ENCODE measurements at regions not wholly inside any gene's neighbourhood (a gene's known extent, or its start where the extent isn't known, plus 50 kb on each side); places are given as distances from the start of the nearest gene placed in this dataset.

- TF ChIP-seq, protein P1, sequence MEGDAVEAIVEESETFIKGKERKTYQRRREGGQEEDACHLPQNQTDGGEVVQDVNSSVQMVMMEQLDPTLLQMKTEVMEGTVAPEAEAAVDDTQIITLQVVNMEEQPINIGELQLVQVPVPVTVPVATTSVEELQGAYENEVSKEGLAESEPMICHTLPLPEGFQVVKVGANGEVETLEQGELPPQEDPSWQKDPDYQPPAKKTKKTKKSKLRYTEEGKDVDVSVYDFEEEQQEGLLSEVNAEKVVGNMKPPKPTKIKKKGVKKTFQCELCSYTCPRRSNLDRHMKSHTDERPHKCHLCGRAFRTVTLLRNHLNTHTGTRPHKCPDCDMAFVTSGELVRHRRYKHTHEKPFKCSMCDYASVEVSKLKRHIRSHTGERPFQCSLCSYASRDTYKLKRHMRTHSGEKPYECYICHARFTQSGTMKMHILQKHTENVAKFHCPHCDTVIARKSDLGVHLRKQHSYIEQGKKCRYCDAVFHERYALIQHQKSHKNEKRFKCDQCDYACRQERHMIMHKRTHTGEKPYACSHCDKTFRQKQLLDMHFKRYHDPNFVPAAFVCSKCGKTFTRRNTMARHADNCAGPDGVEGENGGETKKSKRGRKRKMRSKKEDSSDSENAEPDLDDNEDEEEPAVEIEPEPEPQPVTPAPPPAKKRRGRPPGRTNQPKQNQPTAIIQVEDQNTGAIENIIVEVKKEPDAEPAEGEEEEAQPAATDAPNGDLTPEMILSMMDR (conservative IDR thresholded peaks at IDR 0.05; ENCODE audit: low read depth, low read length): no peak
- DNase-seq (ENCODE audit: low read depth): no peak
- no peak overlapping the region for H3K4me3 ChIP-seq (ENCODE audit: low read depth, low read length)
These were observed 565.1 kb downstream of the NPHP4 start for GRCh38 chr1:5427026-5427613.

DNA sequence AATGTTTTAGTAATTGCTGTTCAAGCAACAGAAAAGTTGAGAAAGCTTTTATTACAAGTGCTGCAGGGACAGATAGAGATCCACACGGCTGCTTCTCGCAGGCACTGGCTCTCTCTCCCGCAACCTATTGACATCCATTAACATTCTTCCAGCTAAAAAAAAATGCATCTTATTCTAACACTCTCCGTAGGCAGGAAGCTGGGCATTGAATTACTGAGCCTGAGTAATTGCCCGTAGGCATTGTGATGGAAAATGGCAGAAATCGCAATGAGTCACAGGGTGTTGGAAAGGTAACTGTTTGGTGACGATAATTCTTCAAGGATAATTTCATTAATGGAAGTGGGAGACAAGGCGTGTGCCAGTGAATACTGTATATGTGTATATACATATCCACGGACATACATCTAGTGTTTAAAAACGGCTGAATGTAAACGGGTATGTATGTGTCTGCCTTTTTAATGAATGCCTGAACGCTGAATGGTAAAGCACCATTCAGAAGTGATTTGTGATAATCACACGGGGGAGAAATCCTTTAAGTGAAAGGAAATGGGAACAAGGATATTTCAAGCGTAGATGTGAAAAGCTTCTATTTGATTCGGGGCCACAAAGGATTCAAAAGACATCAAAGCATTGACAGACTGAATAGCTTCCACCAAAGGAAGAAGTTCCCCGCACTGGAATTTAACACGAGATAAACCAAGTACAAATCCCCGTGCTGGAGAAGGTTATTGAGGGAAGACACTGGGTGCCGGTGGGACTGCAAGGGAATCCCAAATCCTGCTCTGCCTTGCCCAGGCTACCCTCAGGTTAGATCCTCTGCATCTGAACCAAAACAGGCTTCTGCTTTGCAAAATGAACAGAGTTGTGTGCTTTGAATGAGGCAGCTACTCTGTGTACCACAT, 567.2 kb downstream of the NPHP4 start:
- no peak for DNase-seq (ENCODE audit: low read depth)
- TF ChIP-seq, protein P1 (conservative IDR thresholded peaks at IDR 0.05; ENCODE audit: low read depth, low read length): no peak
- H3K4me3 ChIP-seq (ENCODE audit: low read depth, low read length): no peak overlapping the region

DNA sequence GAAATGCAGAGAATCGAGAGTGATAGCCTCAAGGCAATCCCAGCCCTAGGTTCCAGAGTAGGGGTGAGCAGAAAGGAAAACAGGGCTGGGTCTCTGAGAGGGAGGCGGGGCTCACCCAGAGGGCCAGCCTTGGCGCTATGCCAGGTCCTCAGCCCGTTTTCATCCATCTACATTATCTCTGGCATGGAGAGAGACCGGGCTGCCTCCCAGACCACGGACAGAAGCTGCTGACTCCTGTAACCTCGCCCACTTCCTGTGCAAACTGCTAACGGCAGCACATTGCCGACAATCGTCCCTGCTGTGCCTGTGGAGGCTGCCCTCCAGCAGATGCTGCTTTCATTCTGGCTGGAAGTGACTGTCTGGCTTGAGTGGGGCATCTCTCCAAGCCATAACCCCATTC, 569.1 kb downstream of the NPHP4 start:
- DNase-seq (ENCODE audit: low read depth): no peak
- TF ChIP-seq, protein P1 (conservative IDR thresholded peaks at IDR 0.05; ENCODE audit: low read depth, low read length): no peak
- no peak overlapping the region for H3K4me3 ChIP-seq (ENCODE audit: low read depth, low read length)

DNA sequence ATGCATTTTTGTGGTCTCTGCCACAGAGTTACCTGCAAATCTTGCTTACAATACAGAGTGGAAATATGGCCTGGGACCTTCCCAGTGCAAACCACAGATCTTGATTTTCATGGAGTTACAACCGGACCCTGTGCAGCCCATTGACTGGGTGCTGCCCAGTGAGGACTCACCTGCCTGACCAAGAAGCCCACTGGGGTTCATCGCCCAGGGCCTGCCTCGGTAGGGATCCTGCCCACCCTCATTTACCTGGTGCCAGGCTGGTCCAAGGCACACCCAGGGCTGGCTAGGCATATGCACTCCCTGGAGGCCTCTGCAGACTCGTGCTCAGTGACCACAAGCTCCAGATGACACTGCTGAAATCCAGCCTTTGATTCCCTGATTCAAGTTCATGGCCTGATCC, 572.7 kb downstream of the NPHP4 start:
- TF ChIP-seq, protein P1 (conservative IDR thresholded peaks at IDR 0.05; ENCODE audit: low read depth, low read length): no peak
- no peak for DNase-seq (ENCODE audit: low read depth)
- no peak overlapping the region for H3K4me3 ChIP-seq (ENCODE audit: low read depth, low read length)

DNA sequence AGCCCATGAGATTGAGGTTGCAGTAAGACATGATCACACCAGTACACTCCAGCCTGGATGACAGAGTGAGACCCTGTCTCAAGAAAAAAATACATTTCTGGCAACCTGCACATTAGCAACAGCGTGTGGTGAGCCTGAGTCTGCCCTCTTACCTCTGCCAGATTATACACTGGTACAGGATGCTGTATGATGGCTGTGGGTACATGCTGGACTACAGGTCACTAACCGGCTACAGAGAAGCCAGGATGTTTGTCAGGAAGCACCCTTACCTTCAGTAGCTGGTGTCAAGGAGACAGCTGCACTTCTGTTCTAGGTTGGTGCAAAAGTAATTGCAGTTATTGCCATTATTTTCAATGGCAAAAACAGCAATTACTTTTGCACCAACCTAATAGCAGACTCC, 575.7 kb downstream of the NPHP4 start:
- DNase-seq (ENCODE audit: low read depth): no peak
- no peak overlapping the region for H3K4me3 ChIP-seq (ENCODE audit: low read depth, low read length)
- TF ChIP-seq, protein P1 (conservative IDR thresholded peaks at IDR 0.05; ENCODE audit: low read depth, low read length): no peak

GRCh38 chr1:5415606-5416005, 576.6 kb downstream of the NPHP4 start:
- no peak for DNase-seq (ENCODE audit: low read depth)
- TF ChIP-seq, protein P1 (conservative IDR thresholded peaks at IDR 0.05; ENCODE audit: low read depth, low read length): no peak
- H3K4me3 ChIP-seq (ENCODE audit: low read depth, low read length): no peak overlapping the region

Measured in epithelial cell of proximal tubule (primary cell).